A673 (cell line): ENCODE measurements at regions not wholly inside any gene's neighbourhood (a gene's known extent, or its start where the extent isn't known, plus 50 kb on each side); places are given as distances from the start of the nearest gene placed in this dataset.

Experiments
- BruUV-seq: library from RNA; stranded (reverse); fragments of 400-500 nt; replicated peaks from 2 replicates; lab custom pipeline; 2021; lab: Mats Ljungman, UMichigan
- CTCF ChIA-PET: fragments of 300-600 bp; sonication (Branson Sonifier 250); formaldehyde crosslinking; loops from one replicate; lab custom pipeline; 2022; ENCODE audit warnings: antibody characterized with exemption; lab: Charles Lee
- POLR2A ChIA-PET: fragments of 300-600 bp; sonication (Branson Sonifier 250); formaldehyde crosslinking; loops from one replicate; lab custom pipeline; 2022; ENCODE audit warnings: antibody characterized with exemption; ENCODE audit not compliant: low non-redundant PET; lab: Charles Lee
- DNase-seq: peaks from one replicate; pipeline ENCODE4 v3.0.0-alpha.2; 2015; ENCODE audit warnings: low spot score
- H3K27ac ChIP-seq: fragments of 200-600 bp; sonication (generic); 2 replicates; pipeline ENCODE4 v1.5.1; 2016; ENCODE audit warnings: mixed run types, low read depth, mild to moderate bottlenecking, mixed read lengths, antibody characterized with exemption, low read length; ENCODE audit not compliant: poor library complexity, severe bottlenecking
- H3K27me3 ChIP-seq: fragments of 200-600 bp; sonication (generic); replicated peaks from 2 replicates; pipeline ENCODE4 v1.6.1; 2017; ENCODE audit warnings: mixed run types, low read depth, mild to moderate bottlenecking, mixed read lengths, antibody characterized with exemption, low read length; ENCODE audit not compliant: insufficient read depth, poor library complexity
- H3K36me3 ChIP-seq: fragments of 200-600 bp; sonication (generic); 2 replicates; pipeline ENCODE4 v1.6.1; 2016; ENCODE audit warnings: mixed run types, mild to moderate bottlenecking, mixed read lengths, antibody characterized with exemption, low read length; ENCODE audit not compliant: insufficient read depth, poor library complexity, severe bottlenecking
- H3K4me1 ChIP-seq: fragments of 200-600 bp; sonication (generic); 2 replicates; pipeline ENCODE4 v1.6.1; 2017; ENCODE audit warnings: mixed run types, mild to moderate bottlenecking, mixed read lengths, antibody characterized with exemption, low read length; ENCODE audit not compliant: insufficient read depth, poor library complexity, severe bottlenecking
- H3K4me3 ChIP-seq: fragments of 200-600 bp; sonication (generic); 2 replicates; pipeline ENCODE4 v1.5.1; 2016; ENCODE audit warnings: low read depth, mixed run types, mild to moderate bottlenecking, mixed read lengths, low read length; ENCODE audit not compliant: poor library complexity, severe bottlenecking
- H3K9me3 ChIP-seq: fragments of 200-600 bp; sonication (generic); 2 replicates; pipeline ENCODE4 v1.6.1; 2016; ENCODE audit warnings: mixed run types, low read depth, mild to moderate bottlenecking, mixed read lengths, antibody characterized with exemption, low read length; ENCODE audit not compliant: poor library complexity, severe bottlenecking
- EZH2 ChIP-seq: fragments of 200-600 bp; sonication (generic); IDR thresholded peaks from 2 replicates; pipeline ENCODE4 v1.6.1; 2017; ENCODE audit warnings: borderline replicate concordance, low read depth, mild to moderate bottlenecking, mixed read lengths, antibody characterized with exemption, low read length; ENCODE audit not compliant: poor library complexity, severe bottlenecking
- intact Hi-C: fragments of 100-400 bp; cut with micrococcal nuclease; formaldehyde crosslinking; loops from one replicate; pipeline ENCODE4 v1.10.0; 2022; ENCODE audit not compliant: unreplicated experiment
- TF ChIP-seq, protein P1 (sequence below): fragments of 300-800, 200-600 bp; sonication (generic); conservative IDR thresholded peaks from 2 replicates; pipeline ENCODE4 v1.5.1; 2017; ENCODE audit warnings: low read depth, mild to moderate bottlenecking, antibody characterized with exemption, low read length, moderate library complexity, mixed read lengths

DNA sequence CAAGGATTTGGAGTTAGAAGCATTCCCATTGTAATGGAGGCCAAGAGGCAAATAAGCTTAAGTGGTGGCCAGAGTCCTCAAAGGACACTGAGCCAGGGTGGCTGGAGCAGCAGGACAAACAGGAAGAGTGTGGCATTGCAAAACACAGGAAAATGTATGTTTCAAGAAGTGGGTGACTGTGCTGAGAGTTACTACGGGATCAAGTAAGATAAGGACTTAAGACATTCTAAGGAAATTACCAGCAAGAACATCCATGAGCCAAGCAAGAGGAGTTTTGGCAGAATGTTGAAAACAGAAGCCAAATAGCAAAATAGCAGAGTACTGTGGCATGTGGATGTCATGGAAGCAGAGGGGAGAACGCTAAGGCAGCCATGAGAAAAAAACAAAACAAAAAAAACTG, 104.2 kb downstream of the RAP2A start:
- CTCF ChIA-PET, result no interaction called here

DNA sequence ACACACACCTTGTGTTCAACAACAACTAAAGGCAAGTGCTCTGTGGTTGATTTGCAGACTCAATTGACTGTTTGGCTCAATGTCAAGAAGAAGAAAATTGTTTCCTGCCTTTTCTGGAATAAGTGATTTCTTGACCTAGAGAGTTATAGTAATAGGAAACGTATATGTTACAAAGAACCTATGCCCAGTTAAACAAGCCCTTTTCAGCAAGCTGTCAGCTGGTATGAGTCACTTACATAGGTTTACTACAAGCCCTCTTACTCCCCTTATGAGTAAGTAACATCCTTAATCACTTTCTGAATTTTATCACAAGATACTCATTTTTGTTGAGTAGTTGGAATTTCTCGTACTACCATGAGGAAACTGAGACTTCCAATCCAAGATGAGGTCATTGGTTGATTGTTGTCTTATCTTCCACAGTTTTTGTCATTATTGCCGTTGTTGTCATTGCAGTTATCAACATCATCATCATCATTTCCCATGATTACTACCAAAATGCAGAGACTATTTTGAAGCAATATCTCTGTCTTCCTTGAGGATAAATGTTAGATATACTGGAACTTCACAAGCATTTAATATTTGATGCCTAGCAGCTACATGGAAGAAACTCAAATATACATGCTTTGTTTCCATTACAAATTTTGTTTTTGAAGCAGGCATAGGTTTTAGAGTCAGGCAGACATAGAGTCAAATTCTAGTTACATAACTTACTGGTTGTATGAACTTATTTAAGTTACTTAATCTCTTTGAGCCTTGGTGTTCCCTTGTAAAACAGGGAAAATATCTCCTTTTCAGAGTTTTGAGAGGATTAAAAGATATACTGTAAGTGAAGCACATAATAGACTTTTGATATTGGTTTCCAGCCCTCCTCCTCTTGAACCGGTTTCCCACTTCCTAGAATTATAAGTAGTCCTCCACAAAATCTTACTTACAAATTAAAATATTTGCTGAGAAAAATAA, 106.0 kb downstream of the RAP2A start:
- Histone ChIP-seq H3K4me3 (no peak overlapping the region), H3K27ac (peak overlapping the region; percentile 7), H3K4me1 (peaks cover 37% of the 10 kb centered on the region), H3K27me3 (no peaks in the 10 kb centered on the region), H3K9me3 (no peaks in the 10 kb centered on the region), H3K36me3 (no peaks in the 10 kb centered on the region)
- ChIA-PET POLR2A (no interaction called here), CTCF (no interaction called here)
- DNase-seq, result peak; percentile 64
- no TSS peak for BruUV-seq
- TF ChIP-seq EZH2, result no peak
- TF ChIP-seq, protein P1, sequence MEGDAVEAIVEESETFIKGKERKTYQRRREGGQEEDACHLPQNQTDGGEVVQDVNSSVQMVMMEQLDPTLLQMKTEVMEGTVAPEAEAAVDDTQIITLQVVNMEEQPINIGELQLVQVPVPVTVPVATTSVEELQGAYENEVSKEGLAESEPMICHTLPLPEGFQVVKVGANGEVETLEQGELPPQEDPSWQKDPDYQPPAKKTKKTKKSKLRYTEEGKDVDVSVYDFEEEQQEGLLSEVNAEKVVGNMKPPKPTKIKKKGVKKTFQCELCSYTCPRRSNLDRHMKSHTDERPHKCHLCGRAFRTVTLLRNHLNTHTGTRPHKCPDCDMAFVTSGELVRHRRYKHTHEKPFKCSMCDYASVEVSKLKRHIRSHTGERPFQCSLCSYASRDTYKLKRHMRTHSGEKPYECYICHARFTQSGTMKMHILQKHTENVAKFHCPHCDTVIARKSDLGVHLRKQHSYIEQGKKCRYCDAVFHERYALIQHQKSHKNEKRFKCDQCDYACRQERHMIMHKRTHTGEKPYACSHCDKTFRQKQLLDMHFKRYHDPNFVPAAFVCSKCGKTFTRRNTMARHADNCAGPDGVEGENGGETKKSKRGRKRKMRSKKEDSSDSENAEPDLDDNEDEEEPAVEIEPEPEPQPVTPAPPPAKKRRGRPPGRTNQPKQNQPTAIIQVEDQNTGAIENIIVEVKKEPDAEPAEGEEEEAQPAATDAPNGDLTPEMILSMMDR, result no peak
- intact Hi-C loops, result no loop called here

More for the DNA sequence above, 104.2 kb downstream of the RAP2A start:
- Histone ChIP-seq H3K4me3 (no peak overlapping the region), H3K36me3 (no peaks in the 10 kb centered on the region), H3K9me3 (no peaks in the 10 kb centered on the region), H3K4me1 (peaks cover 37% of the 10 kb centered on the region), H3K27me3 (no peaks in the 10 kb centered on the region), H3K27ac (no peak overlapping the region)
- no peak for DNase-seq
- POLR2A ChIA-PET, result no interaction called here
- no TSS peak for BruUV-seq
- TF ChIP-seq EZH2, result no peak
- TF ChIP-seq, protein P1, result no peak
- intact Hi-C loops, result no loop called here

DNA sequence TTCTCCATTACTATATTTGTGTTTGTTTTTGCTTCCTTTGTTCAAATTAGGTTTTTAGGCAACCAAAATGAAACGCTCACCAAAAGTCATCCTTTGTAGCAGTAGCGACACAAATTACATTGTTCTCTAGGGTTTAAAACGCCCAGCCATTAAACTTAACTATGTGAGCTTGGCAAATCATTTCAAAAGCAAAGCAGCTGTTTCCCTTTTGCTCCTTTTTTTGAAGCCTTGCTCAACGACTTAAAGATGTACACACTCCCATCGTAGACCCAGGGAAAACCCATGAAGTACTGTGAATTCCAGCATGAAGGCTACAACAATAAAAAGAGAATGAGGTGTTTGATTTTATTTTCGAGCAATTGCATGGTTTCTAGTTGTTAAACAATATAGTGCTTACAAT, 106.7 kb downstream of the RAP2A start:
- Histone ChIP-seq H3K9me3 (no peaks in the 10 kb centered on the region), H3K4me3 (no peak overlapping the region), H3K27ac (peak overlapping the region; percentile 7), H3K27me3 (no peaks in the 10 kb centered on the region), H3K36me3 (no peaks in the 10 kb centered on the region), H3K4me1 (peaks cover 37% of the 10 kb centered on the region)
- DNase-seq, result peak; percentile 65
- intact Hi-C loops, result no loop called here
- TF ChIP-seq, protein P1, result no peak
- no peak for TF ChIP-seq EZH2
- BruUV-seq, result no TSS peak
- ChIA-PET POLR2A (no interaction called here), CTCF (no interaction called here)
